GM18505 (cell line): ENCODE measurements at regions not wholly inside any gene's neighbourhood (a gene's known extent, or its start where the extent isn't known, plus 50 kb on each side); places are given as distances from the start of the nearest gene placed in this dataset.

ENCODE experiments used
- ATAC-seq: cut with Tn5 transposase; IDR thresholded peaks from one replicate; pipeline ENCODE4 v1.9.1; 2021; ENCODE audit not compliant: unreplicated experiment
- POLR2A ChIP-seq: IDR thresholded peaks from 4 replicates; pipeline ENCODE4 v1.6.1; 2011; ENCODE audit warnings: borderline replicate concordance; ENCODE audit not compliant: insufficient read depth, insufficient read length; ENCODE audit errors: extremely low read depth

DNA sequence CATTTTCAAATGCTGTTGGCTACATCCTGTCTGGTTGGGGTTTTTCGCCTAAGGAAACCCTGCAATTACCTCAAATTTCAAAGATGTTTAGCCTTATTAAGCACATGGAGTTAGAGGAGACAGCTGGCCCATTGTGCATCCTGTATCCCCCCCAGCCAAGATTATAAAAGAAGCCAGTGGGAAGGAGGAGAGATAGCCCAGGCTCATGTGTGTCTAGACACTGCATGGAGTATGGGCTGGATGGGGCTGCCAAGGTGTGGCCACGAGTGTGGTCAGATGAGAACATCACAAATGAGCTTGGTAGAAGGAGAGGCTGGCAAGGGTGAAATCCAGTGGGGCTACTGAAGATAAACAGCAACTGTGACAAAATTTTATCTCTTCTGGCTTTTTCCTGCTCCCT lies 270.0 kb upstream of the TBC1D5 start:
- no peak for TF ChIP-seq POLR2A
- no peak for ATAC-seq

DNA sequence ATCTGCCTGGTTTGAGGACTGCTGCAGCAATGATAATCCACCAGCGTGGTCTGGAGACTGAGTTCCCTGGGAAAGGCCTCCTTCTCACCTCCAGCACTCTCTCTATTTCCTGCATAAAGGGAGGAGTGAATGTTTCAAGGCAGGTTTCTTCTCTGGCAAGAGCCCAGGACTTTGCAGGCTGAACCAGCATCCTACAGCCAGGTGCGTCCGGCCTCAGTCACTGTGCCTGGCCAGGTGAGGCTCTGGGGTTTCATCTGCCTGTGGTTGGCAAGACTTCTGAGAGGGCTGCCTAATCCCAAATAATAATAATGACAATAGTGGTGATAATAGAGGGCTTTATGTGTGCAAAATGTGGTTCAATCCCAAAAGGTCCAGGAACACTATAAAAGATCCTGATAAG lies 269.0 kb upstream of the TBC1D5 start:
- no peak for TF ChIP-seq POLR2A
- no peak for ATAC-seq

DNA sequence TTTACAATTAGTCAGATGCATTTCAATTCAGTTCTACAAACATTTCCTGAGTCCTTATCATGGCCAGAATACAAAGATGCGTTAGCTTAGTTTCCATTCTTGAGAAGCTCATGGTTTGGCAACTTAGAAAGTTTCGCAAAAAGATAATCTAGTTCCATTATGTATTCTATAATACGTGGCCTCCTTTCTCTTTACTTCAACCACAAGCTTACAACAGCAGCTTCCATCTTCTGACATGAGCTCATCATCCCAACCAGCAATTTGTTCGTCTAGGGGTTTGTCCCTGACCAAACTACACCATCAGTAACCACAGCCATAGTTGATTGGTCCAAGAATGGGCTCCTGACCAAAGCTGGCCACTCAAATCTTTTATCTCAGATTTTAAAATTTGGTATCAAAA lies 267.6 kb upstream of the TBC1D5 start:
- no peak for TF ChIP-seq POLR2A
- ATAC-seq, result no peak

DNA sequence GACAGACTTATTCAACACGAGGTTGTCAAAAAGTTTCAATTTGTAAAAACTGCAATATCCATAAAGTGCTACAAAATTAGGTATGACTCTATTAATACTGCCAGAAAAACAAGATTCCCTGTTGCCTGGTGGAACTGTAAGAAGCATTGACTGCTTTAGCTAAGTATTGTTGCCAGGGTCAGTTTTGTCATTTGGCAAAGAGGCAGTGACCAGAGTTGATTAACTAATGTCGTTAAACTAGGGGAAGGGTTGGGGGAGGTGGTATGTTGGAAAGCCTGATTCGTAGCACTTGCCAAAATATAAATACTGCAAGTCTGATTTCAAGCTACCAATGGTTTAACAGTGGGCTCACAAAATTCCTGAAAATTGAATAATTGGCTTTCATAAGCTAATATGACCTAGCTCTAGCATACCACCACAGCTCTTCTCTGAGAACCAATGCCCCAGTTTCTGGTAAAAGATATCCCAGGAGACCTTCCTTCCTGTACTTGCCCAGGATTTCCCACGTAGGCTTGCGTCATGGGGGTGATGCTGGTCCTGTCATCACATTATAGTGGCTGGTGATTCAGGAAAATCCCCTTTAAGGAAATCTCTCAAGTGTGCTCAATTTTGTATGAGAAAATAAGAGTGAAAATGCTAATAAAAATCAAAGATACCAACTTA lies 266.4 kb upstream of the TBC1D5 start:
- TF ChIP-seq POLR2A, result no peak
- ATAC-seq, result no peak

DNA sequence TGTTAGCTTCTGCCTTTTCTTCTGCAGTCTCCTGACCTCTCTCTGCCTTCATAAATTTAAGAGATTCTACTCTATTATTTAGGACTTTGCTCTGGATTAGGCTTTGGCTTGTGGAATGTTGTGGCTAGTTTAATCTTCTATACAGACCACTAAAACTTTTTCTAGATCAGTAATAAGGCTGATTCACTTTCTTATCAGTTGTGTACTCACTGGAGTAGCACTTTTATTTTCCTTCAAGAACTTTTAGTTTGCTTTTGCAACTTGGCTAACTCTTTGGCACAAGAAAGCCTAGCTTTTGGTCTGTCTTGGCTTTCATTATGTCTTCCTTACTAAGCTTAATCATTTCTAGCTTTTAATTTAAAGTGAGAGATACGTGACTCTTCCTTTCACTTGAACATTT lies 265.5 kb upstream of the TBC1D5 start:
- no peak for TF ChIP-seq POLR2A
- ATAC-seq, result no peak

DNA sequence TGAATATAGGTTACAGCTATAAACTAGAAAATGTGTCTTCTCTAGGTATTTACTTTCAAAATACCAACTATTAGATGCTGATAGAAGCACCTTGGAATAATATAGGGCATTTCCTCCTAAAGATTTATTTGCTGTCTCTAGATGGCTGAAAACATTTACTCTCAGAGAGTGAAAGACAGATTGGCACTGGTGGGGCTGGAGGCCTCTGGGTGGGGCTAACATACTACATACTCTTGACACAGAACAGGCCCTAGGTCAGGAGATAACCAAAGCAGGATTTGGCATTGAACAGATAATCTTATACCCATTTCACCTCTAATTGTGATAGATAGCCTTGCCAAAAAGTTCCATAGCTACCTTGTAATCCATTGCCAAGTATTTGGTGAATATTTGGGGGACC lies 253.3 kb upstream of the TBC1D5 start:
- TF ChIP-seq POLR2A, result no peak

DNA sequence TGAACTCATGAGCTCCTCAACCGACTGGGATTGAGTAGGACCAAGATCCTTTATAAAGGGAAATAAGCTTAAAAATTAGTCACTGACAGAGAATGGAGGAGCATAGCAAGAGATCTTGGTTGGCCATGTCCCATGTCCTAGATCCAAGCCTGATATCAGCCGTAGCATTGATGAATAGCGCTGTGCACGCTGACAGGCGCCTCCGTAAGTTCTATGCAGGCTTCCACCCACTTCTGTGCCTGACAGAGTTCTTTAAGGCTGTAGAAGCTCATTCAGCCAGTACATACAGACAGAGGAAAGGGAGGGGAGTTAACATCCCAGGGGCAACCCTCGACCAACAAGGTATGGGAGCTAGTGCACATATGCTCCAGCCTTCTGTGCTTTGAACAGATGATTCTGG lies 251.7 kb upstream of the TBC1D5 start:
- TF ChIP-seq POLR2A, result no peak
- ATAC-seq, result no peak

More for the DNA sequence above, 253.3 kb upstream of the TBC1D5 start:
- no peak for ATAC-seq

DNA sequence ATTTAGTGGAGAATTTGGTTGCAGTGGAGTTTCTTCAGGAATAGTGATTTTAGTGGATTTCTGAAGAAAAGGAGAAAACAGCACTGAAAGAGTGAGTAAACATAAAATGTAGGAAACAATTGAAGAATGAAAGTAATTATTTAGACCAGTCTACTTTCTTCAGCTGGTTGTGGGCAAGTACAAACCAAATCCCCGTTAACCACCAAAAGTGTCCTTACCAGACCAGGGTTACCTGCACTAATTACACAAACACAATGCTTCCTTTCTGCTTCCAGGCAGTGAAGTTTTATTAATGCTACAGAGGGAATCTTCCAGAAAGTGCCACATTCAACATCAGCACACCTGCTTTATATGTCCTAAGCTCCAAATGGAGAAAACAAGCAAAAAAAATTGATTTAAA lies 248.0 kb upstream of the TBC1D5 start:
- ATAC-seq, result no peak
- no peak for TF ChIP-seq POLR2A

DNA sequence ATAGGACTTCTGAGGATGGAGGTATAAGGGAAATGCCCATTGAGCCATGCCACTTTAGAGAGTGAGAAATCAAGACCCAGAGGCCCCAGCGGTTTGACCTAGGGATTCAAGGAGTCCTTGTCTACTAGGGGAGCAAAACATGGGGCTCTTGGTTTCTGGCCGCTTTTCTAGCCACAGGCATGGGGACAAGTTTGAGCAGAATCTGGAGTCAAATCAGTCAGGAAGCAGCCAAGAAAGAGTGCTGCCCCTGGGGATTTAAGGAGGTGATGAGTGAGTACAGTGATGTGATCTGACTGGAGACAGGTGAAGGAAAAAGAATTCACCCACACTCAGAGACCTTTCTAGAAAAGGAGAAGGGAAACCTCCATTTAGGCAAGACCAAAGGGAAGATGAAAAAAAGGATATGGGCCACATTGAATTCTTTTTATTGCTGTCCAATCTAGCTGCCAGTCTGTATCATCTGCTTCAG lies 244.0 kb upstream of the TBC1D5 start:
- TF ChIP-seq POLR2A, result no peak
- no peak for ATAC-seq

DNA sequence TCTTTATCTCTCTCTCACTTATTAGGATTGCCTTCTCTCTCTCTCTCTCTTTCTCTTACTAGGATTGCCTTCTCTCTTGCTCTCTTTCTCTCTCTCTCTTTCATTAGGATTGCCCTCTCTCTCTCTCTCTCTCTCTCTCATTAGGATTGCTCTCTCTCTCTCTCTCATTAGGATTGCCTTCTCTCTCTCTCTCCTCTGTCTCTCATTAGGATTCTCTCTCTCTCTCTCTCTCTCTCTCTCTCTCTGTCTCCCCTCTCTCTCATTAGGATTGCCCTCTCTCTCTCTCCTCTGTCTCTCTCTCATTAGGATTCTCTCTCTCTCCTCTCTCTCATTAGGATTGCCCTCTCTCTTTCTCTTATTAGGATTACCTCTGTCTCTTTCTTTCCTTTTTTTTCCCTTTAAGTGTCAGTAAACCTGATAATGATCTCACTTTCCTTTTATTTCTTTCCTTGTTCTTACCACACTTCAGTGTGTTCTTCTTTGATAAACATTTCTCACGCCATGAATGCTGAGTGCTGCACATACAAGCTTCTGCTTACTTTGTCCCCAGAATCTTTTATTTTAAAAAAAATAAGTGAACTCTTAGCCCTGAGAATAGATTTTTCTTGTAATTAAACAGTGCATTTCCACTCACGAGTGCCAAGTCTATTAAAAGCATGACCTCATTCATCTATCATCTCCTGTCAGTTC lies 243.4 kb upstream of the TBC1D5 start:
- no peak for TF ChIP-seq POLR2A
- ATAC-seq, result no peak

DNA sequence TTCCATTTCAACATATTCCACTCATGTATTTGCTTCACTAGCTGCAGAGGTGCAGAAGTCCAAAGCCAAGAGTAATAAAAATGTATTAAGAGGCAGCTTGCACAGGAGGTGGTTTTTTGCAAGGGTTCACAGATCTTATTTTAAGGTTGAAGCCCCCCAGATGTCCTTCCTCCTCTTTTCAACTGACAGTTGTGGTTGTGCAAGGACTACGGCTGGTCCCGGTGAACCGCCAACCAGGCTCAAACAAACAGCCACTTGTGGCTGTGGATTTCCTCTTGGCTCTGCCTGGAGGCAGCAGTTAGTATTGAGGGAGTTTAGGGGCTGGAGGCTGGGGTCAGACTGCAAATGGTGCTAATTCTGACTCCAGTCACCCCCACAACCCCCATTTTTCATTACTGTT lies 240.7 kb upstream of the TBC1D5 start:
- no peak for ATAC-seq
- TF ChIP-seq POLR2A, result no peak

DNA sequence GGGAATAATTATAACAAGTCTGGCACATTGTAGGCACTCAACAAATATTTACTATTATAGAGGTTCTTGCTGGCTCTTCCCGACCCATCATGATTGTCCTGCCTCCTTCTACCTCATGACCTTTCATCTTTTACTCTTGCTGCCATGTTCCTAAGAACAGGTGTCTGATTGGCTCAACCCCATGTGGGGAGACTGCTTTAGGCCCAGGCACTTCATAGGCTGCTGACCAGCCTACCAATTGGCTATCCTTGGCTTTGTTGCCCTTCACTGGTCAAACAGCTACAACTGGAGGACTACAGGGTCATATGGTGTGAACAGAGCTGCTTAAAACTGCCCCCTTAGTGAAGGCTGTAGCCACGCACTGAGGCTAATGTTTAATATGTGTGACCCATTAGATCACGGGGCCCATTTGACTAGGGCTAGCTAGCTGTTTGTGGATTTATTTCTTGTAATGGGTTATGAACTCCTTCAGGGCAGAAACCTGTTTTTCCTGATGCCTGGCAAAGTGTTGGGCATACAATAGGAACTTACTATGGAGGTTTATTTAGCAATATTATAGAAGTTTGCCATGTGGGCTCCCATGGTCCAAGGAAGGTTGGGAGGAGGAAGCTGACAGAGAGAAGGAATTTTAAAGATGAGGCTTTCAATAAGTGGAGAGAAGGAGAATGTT lies 239.9 kb upstream of the TBC1D5 start:
- ATAC-seq, result no peak
- TF ChIP-seq POLR2A, result no peak

DNA sequence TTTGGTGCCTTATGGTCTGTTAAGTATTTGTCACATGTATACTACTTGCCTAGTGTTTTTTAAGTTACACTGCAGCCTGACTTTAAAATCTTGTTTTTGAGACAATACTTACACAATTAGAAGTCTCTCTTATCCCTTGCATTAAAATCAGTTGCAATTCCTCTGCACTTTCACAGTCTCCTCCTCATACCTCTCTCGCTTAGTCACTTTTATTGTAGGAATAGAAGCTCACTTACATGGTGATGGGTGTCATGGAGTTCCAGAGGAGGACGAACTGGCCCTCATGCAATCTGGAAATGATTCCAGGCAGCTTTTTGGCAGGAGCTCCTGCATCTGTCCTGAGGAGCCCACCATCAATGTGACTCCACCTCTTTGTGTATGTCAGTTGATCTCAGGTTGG lies 238.4 kb upstream of the TBC1D5 start:
- no peak for TF ChIP-seq POLR2A
- ATAC-seq, result no peak

DNA sequence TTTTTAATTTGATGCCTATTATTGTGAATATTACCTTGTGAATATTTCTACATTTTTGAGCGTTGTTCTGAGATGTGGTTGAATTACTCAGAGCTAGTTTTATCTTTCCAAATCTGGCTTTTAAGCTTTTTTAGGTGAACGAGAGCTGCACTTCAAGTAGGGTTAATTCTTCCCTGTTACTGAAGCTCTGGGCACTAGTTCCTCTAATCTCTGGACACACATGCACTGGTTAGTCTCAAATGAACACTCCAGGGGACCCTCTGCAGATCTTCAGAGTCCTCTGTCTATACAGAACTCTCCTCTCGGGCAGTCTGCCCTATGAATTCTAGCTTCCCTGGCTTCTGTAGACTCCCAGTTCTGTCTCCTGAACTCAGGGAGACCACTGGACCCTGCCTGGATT lies 237.5 kb upstream of the TBC1D5 start:
- no peak for ATAC-seq
- no peak for TF ChIP-seq POLR2A
